ENCODE measurements at regions not wholly inside any gene's neighbourhood (a gene's known extent, or its start where the extent isn't known, plus 50 kb on each side); places are given as distances from the start of the nearest gene placed in this dataset.

GRCh38 chr1:55569417-55569816 is 354.3 kb upstream of the USP24 start:
- no peak overlapping the region for H2BK12ac ChIP-seq (ENCODE audit: insufficient read length, low read depth, low read length)
- WGBS (ENCODE audit: extremely low coverage, insufficient read length, low lambda C conversion rate): no CpG with 5 or more reads among the region's 2 CpGs
- no peaks in the 10 kb centered on the region for H3K79me1 ChIP-seq (ENCODE audit: insufficient read depth, low read depth, low read length, poor library complexity, severe bottlenecking)
- peaks cover 3% of the 10 kb centered on the region for H3K27me3 Mint-ChIP-seq (ENCODE audit: low read depth)
- H3K4me3 Mint-ChIP-seq: no peak overlapping the region
- no peak overlapping the region for H3K14ac ChIP-seq (ENCODE audit: insufficient read depth, low read length)
- H3K9me3 Mint-ChIP-seq: peaks cover 12 to 27% of the 10 kb centered on the region in 2 experiments
- no peak overlapping the region for H4K8ac ChIP-seq (replicated peaks; ENCODE audit: insufficient read length, low read depth, low read length)
- H4K20me1 ChIP-seq (ENCODE audit: control insufficient read depth, insufficient read depth, insufficient read length): no peaks in the 10 kb centered on the region
- H3K36me3 Mint-ChIP-seq (ENCODE audit: insufficient read depth in 1 of 3, low read depth in 3 of 3): peaks cover 3 to 22% (median 6%) of the 10 kb centered on the region in 3 experiments; a peak in 5 of 7 replicates
- no peak overlapping the region for H3T11ph ChIP-seq (ENCODE audit: low read length)
- no peak overlapping the region for H3K27ac ChIP-seq (ENCODE audit: insufficient read length, low read depth, low read length)
- H3K4me1 Mint-ChIP-seq: no peaks in the 10 kb centered on the region
- no peak overlapping the region for H2AFZ ChIP-seq (ENCODE audit: low read length)
- H4K5ac ChIP-seq (ENCODE audit: insufficient read length, low read depth, low read length): no peak overlapping the region
- no peaks in the 10 kb centered on the region for H3K79me2 ChIP-seq (ENCODE audit: insufficient read depth, low read length)
- no peak overlapping the region for H2AK5ac ChIP-seq (ENCODE audit: insufficient read length, low read length)
- H4K91ac ChIP-seq (ENCODE audit: insufficient read length, low read depth, low read length): no peak overlapping the region
- peaks cover 8% of the 10 kb centered on the region for H3K9me3 ChIP-seq (ENCODE audit: control insufficient read depth, low read depth, low read length)
- no peaks in the 10 kb centered on the region for H3K27me3 ChIP-seq (ENCODE audit: insufficient read depth, low read length)
- no peaks in the 10 kb centered on the region for H3K4me1 ChIP-seq (ENCODE audit: insufficient read depth, low read length)
- H2BK120ac ChIP-seq (ENCODE audit: low read depth, low read length, poor library complexity, severe bottlenecking): no peak overlapping the region
- H2BK5ac ChIP-seq (ENCODE audit: insufficient read length, low read length): no peak overlapping the region
- H3K27ac Mint-ChIP-seq: no peak overlapping the region
- H3K23me2 ChIP-seq (ENCODE audit: insufficient read length, low read depth, low read length, poor library complexity, severe bottlenecking): no peaks in the 10 kb centered on the region
- no peak overlapping the region for H3K18ac ChIP-seq (ENCODE audit: insufficient read length, low read depth, low read length)
- no peak overlapping the region for H3K9ac ChIP-seq (ENCODE audit: extremely low read depth, insufficient read length, low read length)
- H3K4me2 ChIP-seq (ENCODE audit: insufficient read depth, insufficient read length, low read length): no peak overlapping the region
- H3K4ac ChIP-seq (ENCODE audit: low read depth, low read length): no peak overlapping the region
- no peak overlapping the region for H2BK20ac ChIP-seq (ENCODE audit: low read depth, low read length, poor library complexity, severe bottlenecking)
- no peak for TF ChIP-seq CTCF (conservative IDR thresholded peaks at IDR 0.05)
- H3K23ac ChIP-seq (ENCODE audit: insufficient read length, low read depth, low read length): no peak overlapping the region
- no peak for DNase-seq
- no peak overlapping the region for H2BK15ac ChIP-seq (ENCODE audit: low read depth, low read length)
- H3K56ac ChIP-seq (ENCODE audit: insufficient read length, low read depth, low read length): no peak overlapping the region

Data from H9 (cell line).